Astrocyte (in vitro differentiated cells and primary cell): ENCODE measurements at regions not wholly inside any gene's neighbourhood (a gene's known extent, or its start where the extent isn't known, plus 50 kb on each side); places are given as distances from the start of the nearest gene placed in this dataset.

Experiments
- EZH2 ChIP-seq: IDR thresholded peaks from 2 replicates; pipeline ENCODE4 v1.6.1; 2012; ENCODE audit warnings: mild to moderate bottlenecking, low read length, inconsistent platforms; ENCODE audit not compliant: insufficient read depth
- TF ChIP-seq, protein P1 (sequence below): IDR thresholded peaks from 2 replicates; pipeline ENCODE4 v1.5.1; 2011; ENCODE audit warnings: low read depth, mild to moderate bottlenecking, inconsistent platforms, low read length, moderate library complexity; ENCODE audit not compliant: insufficient read depth

DNA sequence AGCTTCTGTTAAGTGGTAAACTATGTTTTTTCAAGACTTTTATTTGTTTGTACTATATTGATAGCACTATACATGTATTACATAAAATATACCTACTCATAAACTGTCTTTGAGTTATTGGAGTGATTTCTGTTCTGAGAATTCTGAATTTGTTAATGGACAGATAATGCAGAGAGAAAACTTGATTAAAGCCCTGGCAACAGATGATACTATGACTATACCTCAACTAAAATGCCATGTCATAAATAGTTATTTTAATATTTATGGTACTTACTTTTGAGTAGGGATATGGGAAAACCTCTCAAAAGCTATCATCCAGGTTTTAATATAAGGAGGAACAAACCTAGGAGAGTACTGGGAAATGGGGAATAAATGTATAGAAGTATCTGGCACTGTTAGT lies 947.2 kb upstream of the ARRDC3 start:
- TF ChIP-seq, protein P1, sequence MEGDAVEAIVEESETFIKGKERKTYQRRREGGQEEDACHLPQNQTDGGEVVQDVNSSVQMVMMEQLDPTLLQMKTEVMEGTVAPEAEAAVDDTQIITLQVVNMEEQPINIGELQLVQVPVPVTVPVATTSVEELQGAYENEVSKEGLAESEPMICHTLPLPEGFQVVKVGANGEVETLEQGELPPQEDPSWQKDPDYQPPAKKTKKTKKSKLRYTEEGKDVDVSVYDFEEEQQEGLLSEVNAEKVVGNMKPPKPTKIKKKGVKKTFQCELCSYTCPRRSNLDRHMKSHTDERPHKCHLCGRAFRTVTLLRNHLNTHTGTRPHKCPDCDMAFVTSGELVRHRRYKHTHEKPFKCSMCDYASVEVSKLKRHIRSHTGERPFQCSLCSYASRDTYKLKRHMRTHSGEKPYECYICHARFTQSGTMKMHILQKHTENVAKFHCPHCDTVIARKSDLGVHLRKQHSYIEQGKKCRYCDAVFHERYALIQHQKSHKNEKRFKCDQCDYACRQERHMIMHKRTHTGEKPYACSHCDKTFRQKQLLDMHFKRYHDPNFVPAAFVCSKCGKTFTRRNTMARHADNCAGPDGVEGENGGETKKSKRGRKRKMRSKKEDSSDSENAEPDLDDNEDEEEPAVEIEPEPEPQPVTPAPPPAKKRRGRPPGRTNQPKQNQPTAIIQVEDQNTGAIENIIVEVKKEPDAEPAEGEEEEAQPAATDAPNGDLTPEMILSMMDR = no peak
- no peak for TF ChIP-seq EZH2
